ENCODE measurements at regions not wholly inside any gene's neighbourhood (a gene's known extent, or its start where the extent isn't known, plus 50 kb on each side); places are given as distances from the start of the nearest gene placed in this dataset.

DNA sequence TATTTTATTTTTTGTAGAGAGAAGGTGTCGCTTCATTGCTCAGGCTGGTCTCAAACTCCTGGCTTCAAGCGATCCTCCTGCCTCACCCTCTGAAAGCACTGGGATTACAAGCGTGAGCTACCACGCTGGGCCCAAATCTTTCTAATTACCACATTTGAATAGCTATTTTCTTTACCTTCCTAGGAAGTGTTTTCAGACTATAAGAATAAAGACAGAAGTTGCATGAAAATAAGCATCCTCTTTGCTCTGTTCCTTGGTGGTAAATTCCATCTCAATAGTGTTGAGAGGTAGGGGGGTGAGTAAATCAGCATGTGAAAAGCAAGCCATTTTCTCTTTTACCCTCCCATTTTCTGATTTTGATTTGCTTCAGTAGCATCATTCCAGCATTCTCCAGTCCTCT is 122.4 kb downstream of the LARP7 start:
- Mint-ChIP-seq H3K9me3 (peaks cover 0 to 2% (median 0%) of the 10 kb centered on the region in 7 donors), H3K36me3 (no peaks in the 10 kb centered on the region), H3K27me3 (ENCODE audit: low read depth in 3 of 3) (peaks cover 2 to 8% (median 7%) of the 10 kb centered on the region in 3 donors), H3K4me1 (no peaks in the 10 kb centered on the region), H3K27ac (no peak overlapping the region), H3K4me3 (no peak overlapping the region)
- H3K4me2 ChIP-seq (replicated peaks; ENCODE audit: extremely low read depth, low read length, poor library complexity, severe bottlenecking), result no peak overlapping the region
- WGBS (ENCODE audit: insufficient coverage), result no CpG with 5 or more reads among the region's 4 CpGs
- no peaks in the 10 kb centered on the region for H3K4me1 ChIP-seq (ENCODE audit: control insufficient read depth in 1 of 2, insufficient read depth in 2 of 2, low read length in 2 of 2)
- no peaks in the 10 kb centered on the region for H3K79me2 ChIP-seq (ENCODE audit: insufficient read depth, low read length)
- TF ChIP-seq, protein P1, sequence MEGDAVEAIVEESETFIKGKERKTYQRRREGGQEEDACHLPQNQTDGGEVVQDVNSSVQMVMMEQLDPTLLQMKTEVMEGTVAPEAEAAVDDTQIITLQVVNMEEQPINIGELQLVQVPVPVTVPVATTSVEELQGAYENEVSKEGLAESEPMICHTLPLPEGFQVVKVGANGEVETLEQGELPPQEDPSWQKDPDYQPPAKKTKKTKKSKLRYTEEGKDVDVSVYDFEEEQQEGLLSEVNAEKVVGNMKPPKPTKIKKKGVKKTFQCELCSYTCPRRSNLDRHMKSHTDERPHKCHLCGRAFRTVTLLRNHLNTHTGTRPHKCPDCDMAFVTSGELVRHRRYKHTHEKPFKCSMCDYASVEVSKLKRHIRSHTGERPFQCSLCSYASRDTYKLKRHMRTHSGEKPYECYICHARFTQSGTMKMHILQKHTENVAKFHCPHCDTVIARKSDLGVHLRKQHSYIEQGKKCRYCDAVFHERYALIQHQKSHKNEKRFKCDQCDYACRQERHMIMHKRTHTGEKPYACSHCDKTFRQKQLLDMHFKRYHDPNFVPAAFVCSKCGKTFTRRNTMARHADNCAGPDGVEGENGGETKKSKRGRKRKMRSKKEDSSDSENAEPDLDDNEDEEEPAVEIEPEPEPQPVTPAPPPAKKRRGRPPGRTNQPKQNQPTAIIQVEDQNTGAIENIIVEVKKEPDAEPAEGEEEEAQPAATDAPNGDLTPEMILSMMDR (IDR thresholded peaks at IDR 0.05), result no peak
- no peaks in the 10 kb centered on the region for H4K20me1 ChIP-seq (ENCODE audit: insufficient read depth, low read length)
- no peak for DNase-seq
- no peak overlapping the region for H2AFZ ChIP-seq (ENCODE audit: insufficient read depth, low read depth, low read length, poor library complexity, severe bottlenecking)
- intact Hi-C loops (cut with micrococcal nuclease), result no loop called here
- no peaks in the 10 kb centered on the region for H3K36me3 ChIP-seq (replicated peaks in 1 of 2; ENCODE audit: control insufficient read depth in 1 of 2, insufficient read depth in 2 of 2, low read length in 2 of 2)
- no peaks in the 10 kb centered on the region for H3K27me3 ChIP-seq (ENCODE audit: control insufficient read depth in 2 of 2, insufficient read depth in 2 of 2, low read length in 2 of 2)
- no peaks in the 10 kb centered on the region for H3K9me3 ChIP-seq (replicated peaks in 1 of 2; ENCODE audit: control insufficient read depth in 1 of 2, insufficient read depth in 1 of 2, low read length in 2 of 2)
- no peak overlapping the region for H3K9ac ChIP-seq (ENCODE audit: insufficient read depth, low read length, poor library complexity, severe bottlenecking)
- H3K27ac ChIP-seq (ENCODE audit: low read depth in 1 of 2, low read length in 2 of 2), result no peak overlapping the region
- no peak overlapping the region for H3K4me3 ChIP-seq (replicated peaks in 1 of 3; ENCODE audit: low read depth in 2 of 3, low read length in 3 of 3)

GRCh38 chr4:112765317-112765974 is 128.5 kb downstream of the LARP7 start:
- no peaks in the 10 kb centered on the region for H3K36me3 ChIP-seq (replicated peaks in 1 of 2; ENCODE audit: control insufficient read depth in 1 of 2, insufficient read depth in 2 of 2, low read length in 2 of 2)
- H3K27me3 ChIP-seq (ENCODE audit: control insufficient read depth in 2 of 2, insufficient read depth in 2 of 2, low read length in 2 of 2), result no peaks in the 10 kb centered on the region
- H3K4me2 ChIP-seq (replicated peaks; ENCODE audit: extremely low read depth, low read length, poor library complexity, severe bottlenecking), result no peak overlapping the region
- no peak overlapping the region for H2AFZ ChIP-seq (ENCODE audit: insufficient read depth, low read depth, low read length, poor library complexity, severe bottlenecking)
- H3K9me3 ChIP-seq (replicated peaks in 1 of 2; ENCODE audit: control insufficient read depth in 1 of 2, insufficient read depth in 1 of 2, low read length in 2 of 2), result no peaks in the 10 kb centered on the region
- peaks cover 2 to 6% (median 4%) of the 10 kb centered on the region in 3 donors for H3K27me3 Mint-ChIP-seq (ENCODE audit: low read depth in 3 of 3)
- H3K4me3 ChIP-seq (replicated peaks in 1 of 3; ENCODE audit: low read depth in 2 of 3, low read length in 3 of 3), result no peak overlapping the region
- H3K36me3 Mint-ChIP-seq, result no peaks in the 10 kb centered on the region
- peak overlapping the region in 1 of 7 donors; percentile 25 for H3K27ac Mint-ChIP-seq
- H3K79me2 ChIP-seq (ENCODE audit: insufficient read depth, low read length), result no peaks in the 10 kb centered on the region
- H3K4me1 ChIP-seq (ENCODE audit: control insufficient read depth in 1 of 2, insufficient read depth in 2 of 2, low read length in 2 of 2), result no peaks in the 10 kb centered on the region
- no peak overlapping the region for H3K9ac ChIP-seq (ENCODE audit: insufficient read depth, low read length, poor library complexity, severe bottlenecking)
- H4K20me1 ChIP-seq (ENCODE audit: insufficient read depth, low read length), result no peaks in the 10 kb centered on the region
- H3K4me3 Mint-ChIP-seq, result no peak overlapping the region
- no CpG with 5 or more reads among the region's 5 CpGs for WGBS (ENCODE audit: insufficient coverage)
- TF ChIP-seq, protein P1 (IDR thresholded peaks at IDR 0.05), result peak; percentile 59
- H3K27ac ChIP-seq (ENCODE audit: low read depth in 1 of 2, low read length in 2 of 2), result no peak overlapping the region
- H3K9me3 Mint-ChIP-seq, result peaks cover 0 to 2% (median 0%) of the 10 kb centered on the region in 7 donors
- no peaks in the 10 kb centered on the region for H3K4me1 Mint-ChIP-seq
- no peak for DNase-seq
- intact Hi-C loops (cut with micrococcal nuclease), result no loop called here

Data from CD14-positive monocyte (primary cell).